Smooth muscle cell (in vitro differentiated cells): ENCODE measurements at regions not wholly inside any gene's neighbourhood (a gene's known extent, or its start where the extent isn't known, plus 50 kb on each side); places are given as distances from the start of the nearest gene placed in this dataset.
"Not testable (repeated sequence)": the region's sequence is repeated elsewhere in the genome, so short reads cannot be mapped to it uniquely, and the experiment has no call there.

Experiments
- DNase-seq: peaks from one replicate; lab custom pipeline; 2025; ENCODE audit not compliant: unreplicated experiment; lab: John Stamatoyannopoulos, UW
- H2AFZ ChIP-seq: fragments of 200-600 bp; sonication (generic); 2 replicates; pipeline ENCODE4 v1.6.0; 2016; ENCODE audit warnings: antibody characterized with exemption, low read depth, mild to moderate bottlenecking
- H3F3A ChIP-seq: fragments of 200-600 bp; sonication (generic); 2 replicates; pipeline ENCODE4 v1.6.0; 2017; ENCODE audit warnings: antibody characterized with exemption, low read depth
- H3K27ac ChIP-seq: fragments of 200-600 bp; sonication (generic); 2 replicates; pipeline ENCODE4 v1.5.1; 2016; ENCODE audit warnings: low read depth, mild to moderate bottlenecking
- H3K27me3 ChIP-seq: fragments of 200-600 bp; sonication (generic); 2 replicates; pipeline ENCODE4 v1.6.1; 2016; ENCODE audit warnings: low read depth, mild to moderate bottlenecking
- H3K36me3 ChIP-seq: fragments of 200-600 bp; sonication (generic); 2 replicates; pipeline ENCODE4 v1.5.1; 2016; ENCODE audit warnings: low read depth
- H3K4me1 ChIP-seq: fragments of 200-600 bp; sonication (generic); 2 replicates; pipeline ENCODE4 v1.5.1; 2016; ENCODE audit warnings: low read depth
- H3K4me2 ChIP-seq: fragments of 200-600 bp; sonication (generic); 2 replicates; pipeline ENCODE4 v1.6.0; 2016; ENCODE audit warnings: mild to moderate bottlenecking
- H3K4me3 ChIP-seq: fragments of 200-600 bp; sonication (generic); 2 replicates; pipeline ENCODE4 v1.5.1; 2016; ENCODE audit warnings: mild to moderate bottlenecking
- H3K79me2 ChIP-seq: fragments of 200-600 bp; sonication (generic); 2 replicates; pipeline ENCODE4 v1.6.0; 2016; ENCODE audit warnings: low read depth, mild to moderate bottlenecking
- H3K9ac ChIP-seq: fragments of 200-600 bp; sonication (generic); 2 replicates; pipeline ENCODE4 v1.6.0; 2016; ENCODE audit warnings: low read depth
- H3K9me3 ChIP-seq: fragments of 200-600 bp; sonication (generic); replicated peaks from 2 replicates; pipeline ENCODE4 v1.5.1; 2016; ENCODE audit warnings: low read depth
- H4K20me1 ChIP-seq: fragments of 200-600 bp; sonication (generic); 2 replicates; pipeline ENCODE4 v1.6.0; 2016; ENCODE audit warnings: low read depth
- CTCF ChIP-seq: fragments of 200-600 bp; sonication (generic); IDR thresholded peaks from 2 replicates; pipeline ENCODE4 v1.5.1; 2017; ENCODE audit warnings: borderline replicate concordance, mild to moderate bottlenecking, antibody characterized with exemption; ENCODE audit not compliant: insufficient read depth, poor library complexity, severe bottlenecking
- WGBS: methylation state at CpG from one replicate; pipeline ENCODE4 v1.1.7; 2016; ENCODE audit warnings: low lambda C conversion rate; 5-methylcytosine and 5-hydroxymethylcytosine counted together

GRCh38 chr13:87334176-87334575, 337.0 kb upstream of the SLITRK5 start:
- TF ChIP-seq CTCF = no peak
- Histone ChIP-seq H3F3A (no peaks in the 10 kb centered on the region), H3K9me3 (no peaks in the 10 kb centered on the region), H3K4me3 (no peak overlapping the region), H3K36me3 (no peaks in the 10 kb centered on the region), H3K27ac (no peak overlapping the region), H3K9ac (no peak overlapping the region), H3K27me3 (no peaks in the 10 kb centered on the region), H3K4me1 (no peaks in the 10 kb centered on the region), H3K4me2 (no peak overlapping the region), H2AFZ (no peak overlapping the region), H3K79me2 (no peaks in the 10 kb centered on the region), H4K20me1 (no peaks in the 10 kb centered on the region)
- DNase-seq = no peak
- WGBS = 92% methylated on average over 8 of the region's 8 CpGs

GRCh38 chr13:87336346-87336889, 334.8 kb upstream of the SLITRK5 start:
- H3K36me3 ChIP-seq, H2AFZ ChIP-seq, H3K9me3 ChIP-seq, H3K27ac ChIP-seq, H3K4me2 ChIP-seq, DNase-seq, H3F3A ChIP-seq, H3K4me3 ChIP-seq, H3K27me3 ChIP-seq, H4K20me1 ChIP-seq, H3K4me1 ChIP-seq, H3K9ac ChIP-seq, H3K79me2 ChIP-seq: not testable (repeated sequence)
- 76% methylated on average over 8 of the region's 8 CpGs for WGBS

- no peaks in the 10 kb centered on the region for H3F3A ChIP-seq
- no peaks in the 10 kb centered on the region for H3K9me3 ChIP-seq
- DNase-seq = no peak
- H3K4me1 ChIP-seq = no peaks in the 10 kb centered on the region
- H3K9ac ChIP-seq = no peak overlapping the region
- H3K27me3 ChIP-seq = no peaks in the 10 kb centered on the region
- no peak overlapping the region for H3K4me3 ChIP-seq
- H2AFZ ChIP-seq = no peak overlapping the region
- H3K27ac ChIP-seq = no peak overlapping the region
- H3K4me2 ChIP-seq = no peak overlapping the region
- H4K20me1 ChIP-seq = no peaks in the 10 kb centered on the region
- H3K36me3 ChIP-seq = no peaks in the 10 kb centered on the region
- no peak for TF ChIP-seq CTCF
- WGBS = 74% methylated on average over 2 of the region's 2 CpGs
- H3K79me2 ChIP-seq = no peaks in the 10 kb centered on the region
Measured at GRCh38 chr13:87344176-87344575, 327.0 kb upstream of the SLITRK5 start.

- Histone ChIP-seq H3K27ac (no peak overlapping the region), H3K79me2 (no peaks in the 10 kb centered on the region), H4K20me1 (no peaks in the 10 kb centered on the region), H3K27me3 (no peaks in the 10 kb centered on the region), H2AFZ (no peak overlapping the region), H3K4me3 (no peak overlapping the region), H3K9ac (no peak overlapping the region), H3K4me1 (no peaks in the 10 kb centered on the region), H3K9me3 (no peaks in the 10 kb centered on the region), H3F3A (no peaks in the 10 kb centered on the region), H3K4me2 (no peak overlapping the region), H3K36me3 (no peaks in the 10 kb centered on the region)
- WGBS = 63% methylated on average over 6 of the region's 6 CpGs
- no peak for DNase-seq
- no peak for TF ChIP-seq CTCF
Measured at GRCh38 chr13:87355451-87355850, 315.7 kb upstream of the SLITRK5 start.
